NCI-H226 (cell line): ENCODE measurements at regions not wholly inside any gene's neighbourhood (a gene's known extent, or its start where the extent isn't known, plus 50 kb on each side); places are given as distances from the start of the nearest gene placed in this dataset.

Source experiments
- DNase-seq: peaks from one replicate; pipeline ENCODE4 v3.0.0-alpha.2; 2015

- DNase-seq = no peak
Measured at GRCh38 chr11:90895850-90896249, 673.0 kb upstream of the CHORDC1 start.

GRCh38 chr11:90890347-90890746, 667.5 kb upstream of the CHORDC1 start:
- no peak for DNase-seq

DNA sequence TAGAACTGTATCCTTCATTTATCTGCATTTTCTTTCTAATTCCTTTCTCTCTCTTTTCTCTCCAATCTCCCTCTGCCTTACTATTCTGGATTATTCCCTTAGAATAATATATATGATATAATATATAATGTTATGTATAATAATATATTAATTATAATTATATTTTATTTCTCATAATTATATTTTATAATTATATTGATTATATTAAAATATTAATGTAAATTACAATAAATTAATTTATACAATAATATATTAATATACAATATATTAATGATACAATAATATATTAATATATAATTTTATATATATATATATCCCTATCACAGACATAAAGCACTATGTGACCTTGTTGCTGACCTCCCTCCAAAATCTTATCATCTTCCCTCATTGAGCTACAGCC, 661.3 kb upstream of the CHORDC1 start:
- no peak for DNase-seq

DNA sequence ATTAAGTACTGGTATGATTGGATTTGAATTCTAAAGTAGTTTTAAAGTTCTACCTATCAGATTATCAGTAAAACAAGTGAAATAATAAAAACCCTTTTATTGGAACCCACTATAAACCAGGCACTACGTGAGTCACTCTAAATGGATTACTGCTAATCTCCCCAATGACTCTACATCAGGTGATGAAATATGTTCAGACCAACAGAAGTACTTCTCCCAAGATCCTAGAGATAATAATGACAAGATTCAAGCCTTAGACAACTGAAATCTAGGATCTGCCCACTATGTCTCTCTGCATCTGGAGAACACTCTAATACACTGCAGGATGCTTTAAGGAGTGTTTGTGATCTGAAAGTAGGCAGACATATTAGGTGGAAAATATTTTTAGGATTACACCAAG, 652.1 kb upstream of the CHORDC1 start:
- no peak for DNase-seq

DNA sequence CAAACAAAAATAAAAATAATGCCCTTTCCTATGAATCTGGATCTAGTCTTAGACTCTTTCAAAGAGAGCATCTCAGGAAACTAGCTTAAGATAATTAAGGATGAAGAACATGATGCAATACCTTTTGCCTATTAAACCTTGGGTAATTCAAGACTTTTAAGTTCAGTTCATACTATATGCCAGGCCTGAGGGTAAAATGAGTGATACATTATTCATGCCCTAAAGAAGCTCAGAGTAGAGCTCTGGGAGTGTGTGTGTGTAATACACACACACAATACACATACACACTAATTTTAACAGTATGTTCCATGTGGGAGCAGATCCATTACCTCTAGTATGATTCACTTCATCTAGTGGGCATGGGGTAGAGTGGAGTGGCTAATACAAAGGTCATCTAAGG, 651.4 kb upstream of the CHORDC1 start:
- DNase-seq = no peak

GRCh38 chr11:90867416-90867815, 644.6 kb upstream of the CHORDC1 start:
- no peak for DNase-seq

DNA sequence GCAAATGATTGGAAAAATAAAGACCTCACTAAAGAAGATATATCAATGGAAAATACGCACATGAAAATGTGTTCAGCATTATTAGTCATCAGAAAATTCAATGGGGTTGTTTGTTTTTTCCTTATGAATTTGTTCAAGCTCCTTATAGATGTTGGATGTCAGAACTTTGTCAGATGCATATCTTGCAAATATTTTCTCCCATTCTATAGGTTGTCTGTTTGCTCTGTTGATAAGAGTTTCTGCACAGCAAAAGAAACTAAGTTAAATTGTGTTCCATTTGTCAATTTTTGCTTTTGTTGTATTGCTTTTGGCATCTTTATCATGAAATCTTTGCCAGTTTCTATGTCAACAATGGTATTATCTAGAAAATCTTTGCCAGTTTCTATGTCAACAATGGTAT, 633.9 kb upstream of the CHORDC1 start:
- DNase-seq = no peak

GRCh38 chr11:90855531-90855930, 632.7 kb upstream of the CHORDC1 start:
- peak; percentile 53 for DNase-seq

DNA sequence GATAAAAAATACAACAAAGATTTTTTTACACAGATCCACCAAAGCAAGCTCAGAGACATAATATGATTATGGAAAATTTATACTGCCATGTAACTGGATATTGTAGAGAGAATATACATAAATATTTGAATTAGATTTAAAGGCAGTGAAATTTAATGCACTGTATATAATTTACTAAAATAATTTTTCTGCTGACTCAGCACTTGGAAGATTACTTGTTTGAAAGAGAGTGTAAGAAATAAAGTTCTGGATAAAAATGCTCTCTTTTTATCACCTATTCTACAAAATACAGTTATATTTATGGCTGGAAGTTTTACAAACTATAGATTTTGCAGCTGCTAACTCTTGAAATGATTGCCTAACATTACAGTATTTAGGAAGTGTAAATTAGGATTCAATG, 628.3 kb upstream of the CHORDC1 start:
- no peak for DNase-seq

- no peak for DNase-seq
Measured at GRCh38 chr11:90849312-90849711, 626.5 kb upstream of the CHORDC1 start.

- no peak for DNase-seq
Measured at GRCh38 chr11:90847268-90847886, 624.5 kb upstream of the CHORDC1 start.

DNA sequence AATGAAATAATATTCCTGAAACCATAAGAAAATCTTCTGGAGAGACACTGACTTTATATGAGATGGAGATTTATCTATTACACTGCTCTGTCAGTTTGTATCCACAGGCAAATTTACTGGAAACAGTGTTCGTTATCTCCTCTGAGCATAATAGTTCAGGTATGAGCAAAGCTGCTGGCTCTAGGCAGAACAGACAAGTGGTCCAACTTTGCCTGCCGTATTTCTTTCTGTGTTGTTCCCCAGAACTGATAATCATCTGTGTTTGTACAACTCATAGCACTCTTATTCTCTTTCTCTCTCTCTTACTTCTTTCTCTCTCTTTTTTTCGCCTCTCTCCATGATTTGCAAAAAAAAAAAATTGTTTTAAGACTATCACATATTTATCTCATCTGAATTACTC, 623.8 kb upstream of the CHORDC1 start:
- no peak for DNase-seq

- no peak for DNase-seq
Measured at GRCh38 chr11:90845799-90846198, 623.0 kb upstream of the CHORDC1 start.

- DNase-seq = no peak
Measured at GRCh38 chr11:90845126-90845525, 622.3 kb upstream of the CHORDC1 start.

DNA sequence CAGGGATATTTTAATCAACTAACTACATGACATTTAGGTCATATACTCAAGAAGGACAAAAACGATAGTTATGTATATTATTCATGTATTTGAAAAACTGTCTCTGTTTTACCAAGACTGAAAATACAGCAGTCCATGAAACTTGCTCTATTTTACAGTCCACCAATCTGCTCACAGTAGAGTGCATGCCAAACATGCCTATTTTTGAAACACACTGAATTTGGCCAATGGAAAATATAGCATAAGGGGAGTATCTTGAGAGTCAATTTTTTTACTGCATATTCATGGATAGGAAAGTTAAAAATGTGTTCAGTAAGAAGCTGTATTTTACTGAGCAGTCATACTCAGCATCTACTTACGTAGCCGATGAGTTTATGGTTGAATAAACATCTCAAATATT, 621.2 kb upstream of the CHORDC1 start:
- no peak for DNase-seq

DNA sequence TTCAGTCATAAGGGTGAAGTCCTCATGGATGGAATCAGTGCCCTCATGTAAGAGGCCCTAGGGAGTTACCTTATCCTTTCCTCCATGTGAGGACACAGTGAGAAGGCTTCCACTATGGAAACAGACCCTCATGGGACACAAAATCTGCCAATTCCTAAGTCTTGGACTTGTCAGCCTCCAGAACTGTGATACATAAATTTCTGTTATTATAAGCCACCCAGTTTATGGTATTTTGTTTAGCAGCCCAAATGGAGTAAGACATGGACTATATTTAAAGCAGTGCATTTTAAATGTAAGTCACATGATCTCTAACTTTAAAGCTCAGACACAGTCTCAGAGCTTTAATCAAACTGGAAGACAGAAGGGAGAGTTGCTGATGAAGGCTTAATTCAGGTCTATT, 619.8 kb upstream of the CHORDC1 start:
- no peak for DNase-seq

GRCh38 chr11:90840071-90840470, 617.2 kb upstream of the CHORDC1 start:
- DNase-seq = no peak

- DNase-seq = no peak
Measured at GRCh38 chr11:90836031-90836430, 613.2 kb upstream of the CHORDC1 start.

DNA sequence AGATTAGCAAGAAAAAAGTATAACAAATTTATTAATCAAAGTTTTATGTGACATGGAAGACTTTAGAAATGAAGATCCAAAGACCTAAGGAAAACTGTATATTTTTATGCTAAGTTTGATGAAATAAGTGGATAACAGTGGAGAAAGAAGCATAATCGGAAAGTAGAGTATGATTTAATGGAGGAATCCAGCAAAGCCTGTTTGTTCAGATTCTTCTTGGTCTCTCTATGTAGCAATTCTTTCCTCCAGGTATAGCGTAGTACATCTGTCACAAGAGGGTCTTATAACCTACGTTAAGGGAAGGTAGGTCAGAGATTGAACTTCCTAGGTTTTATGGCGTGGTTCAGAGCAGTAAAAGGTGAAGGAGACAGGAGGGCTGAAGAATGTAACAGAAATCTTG, 600.6 kb upstream of the CHORDC1 start:
- no peak for DNase-seq

DNA sequence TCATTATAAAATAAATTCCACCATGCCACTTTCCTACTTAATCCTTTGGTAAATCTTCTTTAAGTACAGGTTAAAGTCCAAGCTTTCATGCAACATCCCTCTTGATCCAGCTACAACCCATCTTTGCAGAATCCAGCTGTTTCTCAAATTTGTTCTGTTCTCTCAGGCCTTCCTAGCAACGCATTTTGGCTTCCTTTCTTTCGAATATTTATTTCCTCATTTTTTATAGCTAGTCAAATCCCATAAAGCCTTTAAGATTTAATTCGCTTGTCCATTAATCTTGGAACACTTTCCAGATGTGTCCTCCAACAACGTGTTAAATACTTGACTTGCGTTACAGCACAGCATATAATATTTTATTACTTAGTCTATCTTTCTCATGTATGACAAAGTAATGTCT, 600.1 kb upstream of the CHORDC1 start:
- DNase-seq = no peak

GRCh38 chr11:90818196-90818745, 595.4 kb upstream of the CHORDC1 start:
- no peak for DNase-seq

DNA sequence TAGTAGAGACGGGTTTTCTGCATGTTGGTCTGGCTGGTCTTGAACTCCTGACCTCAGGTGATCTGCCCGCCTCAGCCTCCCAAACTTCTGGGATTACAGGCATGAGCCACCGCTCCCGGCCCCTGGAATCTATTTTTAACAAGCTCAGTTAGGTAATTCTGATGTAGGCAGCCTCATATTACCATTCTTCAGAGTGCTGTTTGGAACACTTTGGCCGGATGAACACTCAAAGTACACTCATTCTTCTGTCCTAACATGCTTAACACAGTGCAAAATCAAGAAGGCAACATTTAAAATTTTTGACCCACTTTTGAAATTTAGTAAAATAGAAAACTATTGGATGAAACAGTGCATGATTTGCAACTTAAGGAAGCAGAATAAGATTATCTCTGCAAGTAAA, 586.7 kb upstream of the CHORDC1 start:
- DNase-seq = no peak

GRCh38 chr11:90805172-90805571, 582.3 kb upstream of the CHORDC1 start:
- DNase-seq = peak; percentile 32

DNA sequence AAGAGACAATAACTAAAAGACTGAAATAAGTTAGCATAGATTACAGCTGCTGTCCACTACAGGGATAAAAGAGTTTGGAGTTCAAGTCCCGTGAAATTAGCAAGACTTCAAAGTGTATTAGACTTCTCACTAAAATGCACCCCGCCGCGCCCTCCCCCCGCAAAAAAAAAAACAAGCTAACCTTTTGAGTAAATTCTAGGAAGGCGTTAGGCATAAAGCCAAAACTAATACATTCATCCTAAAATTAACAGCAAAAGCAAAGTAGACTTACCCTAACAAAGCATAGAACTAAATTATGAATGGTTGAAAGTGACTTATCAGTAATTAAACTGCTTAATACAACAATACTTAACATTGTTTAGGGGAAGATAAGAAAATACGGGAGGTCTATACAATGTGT, 581.0 kb upstream of the CHORDC1 start:
- DNase-seq = no peak

GRCh38 chr11:90803366-90803765, 580.5 kb upstream of the CHORDC1 start:
- DNase-seq = peak; percentile 13
